ENCODE measurements at regions not wholly inside any gene's neighbourhood (a gene's known extent, or its start where the extent isn't known, plus 50 kb on each side); places are given as distances from the start of the nearest gene placed in this dataset.

GRCh38 chr5:24899180-24899579 is 254.4 kb upstream of the CDH10 start:
- TF ChIP-seq POLR2AphosphoS5 (IDR thresholded peaks at IDR 0.05; ENCODE audit: borderline replicate concordance, low read depth, low read length) = no peak
- TF ChIP-seq EZH2 (IDR thresholded peaks at IDR 0.05) = no peak

Data from SK-N-MC (cell line).